ENCODE measurements at regions not wholly inside any gene's neighbourhood (a gene's known extent, or its start where the extent isn't known, plus 50 kb on each side); places are given as distances from the start of the nearest gene placed in this dataset.

DNA sequence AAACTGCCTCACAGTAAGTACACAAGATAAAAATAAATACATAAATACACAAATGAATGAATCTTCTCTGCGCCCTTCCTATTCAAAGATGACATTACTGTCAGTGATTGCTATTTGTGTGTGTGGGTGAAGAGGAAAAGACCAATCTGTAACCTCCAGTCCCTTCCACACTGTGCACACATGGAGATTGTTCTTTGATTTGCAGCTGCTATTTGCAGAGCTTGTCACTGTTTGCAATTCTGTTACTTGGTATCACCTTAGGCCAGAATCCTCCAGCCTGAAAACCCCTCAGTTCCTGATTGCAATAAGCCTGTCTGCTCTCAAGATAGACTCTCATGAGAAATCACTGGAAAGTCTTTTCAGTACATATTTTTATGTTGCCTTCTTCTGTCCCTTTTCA lies 1314.9 kb downstream of the PCDH9 start:
- no peaks in the 10 kb centered on the region for H3K9me3 ChIP-seq (ENCODE audit: control insufficient read depth in 1 of 2, low read length in 2 of 2)
- H3K27ac ChIP-seq (ENCODE audit: low read length): no peak overlapping the region
- no peaks in the 10 kb centered on the region for H3K36me3 ChIP-seq (ENCODE audit: control insufficient read depth in 1 of 2, insufficient read depth in 2 of 2, low read length in 2 of 2)
- no peaks in the 10 kb centered on the region for H3K4me1 ChIP-seq (ENCODE audit: control insufficient read depth in 1 of 2, insufficient read depth in 2 of 2, low read length in 2 of 2)
- no peaks in the 10 kb centered on the region for H3K27me3 ChIP-seq (ENCODE audit: low read depth, low read length)
- no peak overlapping the region for H3K4me3 ChIP-seq (ENCODE audit: low read depth in 1 of 2, low read length in 2 of 2)

DNA sequence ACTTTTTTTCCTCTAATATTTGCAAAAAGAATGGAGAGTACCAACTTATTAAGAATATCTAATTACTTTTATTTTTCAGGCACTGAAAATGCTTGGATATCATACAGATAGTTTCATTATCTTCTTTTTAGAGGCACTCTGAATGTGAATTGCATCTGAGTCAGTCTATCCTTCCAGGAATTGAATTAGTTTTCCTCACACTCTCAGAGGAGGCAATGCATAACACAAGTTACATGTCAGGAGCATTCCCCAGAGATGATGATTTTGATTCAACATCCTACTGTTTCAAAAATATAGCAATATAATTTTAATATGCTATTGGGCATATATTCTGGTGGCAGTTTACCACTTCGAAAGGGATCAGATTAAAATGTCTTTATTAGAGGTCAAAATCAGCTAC lies 1315.4 kb downstream of the PCDH9 start:
- Histone ChIP-seq H3K36me3 (ENCODE audit: control insufficient read depth in 1 of 2, insufficient read depth in 2 of 2, low read length in 2 of 2) (no peaks in the 10 kb centered on the region), H3K4me3 (ENCODE audit: low read depth in 1 of 2, low read length in 2 of 2) (no peak overlapping the region), H3K9me3 (ENCODE audit: control insufficient read depth in 1 of 2, low read length in 2 of 2) (no peaks in the 10 kb centered on the region), H3K4me1 (ENCODE audit: control insufficient read depth in 1 of 2, insufficient read depth in 2 of 2, low read length in 2 of 2) (no peaks in the 10 kb centered on the region), H3K27me3 (ENCODE audit: low read depth, low read length) (no peaks in the 10 kb centered on the region), H3K27ac (ENCODE audit: low read length) (no peak overlapping the region)

DNA sequence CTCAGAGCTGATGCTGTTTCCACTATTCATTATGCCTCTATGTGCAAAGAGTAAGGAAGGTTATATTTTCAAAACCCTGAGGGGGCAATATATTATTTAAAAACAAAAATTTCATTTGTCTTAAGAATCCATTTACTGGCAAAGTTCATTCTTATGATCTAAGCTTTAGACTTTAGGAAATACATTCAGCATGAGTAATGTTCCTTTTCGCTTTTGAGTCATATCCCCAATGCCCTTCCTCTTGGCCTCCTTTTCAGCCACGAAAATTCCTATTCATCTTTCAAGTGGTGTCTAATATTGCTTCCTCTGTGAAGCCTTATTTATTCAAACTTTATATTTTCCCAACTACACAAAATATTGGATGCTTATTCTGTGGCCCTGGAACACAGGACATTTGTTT lies 1317.0 kb downstream of the PCDH9 start:
- Histone ChIP-seq H3K9me3 (ENCODE audit: control insufficient read depth in 1 of 2, low read length in 2 of 2) (peaks cover 0 to 4% of the 10 kb centered on the region in 2 donors), H3K4me1 (ENCODE audit: control insufficient read depth in 1 of 2, insufficient read depth in 2 of 2, low read length in 2 of 2) (no peaks in the 10 kb centered on the region), H3K27me3 (ENCODE audit: low read depth, low read length) (no peaks in the 10 kb centered on the region), H3K4me3 (ENCODE audit: low read depth in 1 of 2, low read length in 2 of 2) (no peak overlapping the region), H3K36me3 (ENCODE audit: control insufficient read depth in 1 of 2, insufficient read depth in 2 of 2, low read length in 2 of 2) (no peaks in the 10 kb centered on the region), H3K27ac (ENCODE audit: low read length) (no peak overlapping the region)

DNA sequence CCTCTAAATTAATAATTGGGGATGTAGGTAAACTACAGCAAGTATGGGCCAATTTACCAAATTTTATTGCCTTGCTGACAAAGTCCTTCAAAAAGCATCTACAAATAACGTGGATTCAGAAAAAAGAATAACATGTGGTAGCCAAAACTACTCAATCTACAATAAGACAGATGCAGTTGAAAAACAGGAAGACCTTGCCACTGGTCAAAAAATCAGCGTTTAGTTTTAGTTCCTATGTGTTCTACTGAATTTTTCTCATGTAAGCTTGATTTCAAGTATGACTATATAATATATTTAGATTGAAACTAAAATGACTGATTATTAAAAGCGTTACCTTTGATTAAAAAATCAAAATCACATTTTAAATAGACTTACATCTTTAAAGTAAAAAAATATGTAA lies 1317.6 kb downstream of the PCDH9 start:
- no peak overlapping the region for H3K27ac ChIP-seq (ENCODE audit: low read length)
- no peak overlapping the region for H3K4me3 ChIP-seq (ENCODE audit: low read depth in 1 of 2, low read length in 2 of 2)
- H3K27me3 ChIP-seq (ENCODE audit: low read depth, low read length): no peaks in the 10 kb centered on the region
- H3K36me3 ChIP-seq (ENCODE audit: control insufficient read depth in 1 of 2, insufficient read depth in 2 of 2, low read length in 2 of 2): no peaks in the 10 kb centered on the region
- H3K4me1 ChIP-seq (ENCODE audit: control insufficient read depth in 1 of 2, insufficient read depth in 2 of 2, low read length in 2 of 2): no peaks in the 10 kb centered on the region
- peaks cover 0 to 4% of the 10 kb centered on the region in 2 donors for H3K9me3 ChIP-seq (ENCODE audit: control insufficient read depth in 1 of 2, low read length in 2 of 2)

DNA sequence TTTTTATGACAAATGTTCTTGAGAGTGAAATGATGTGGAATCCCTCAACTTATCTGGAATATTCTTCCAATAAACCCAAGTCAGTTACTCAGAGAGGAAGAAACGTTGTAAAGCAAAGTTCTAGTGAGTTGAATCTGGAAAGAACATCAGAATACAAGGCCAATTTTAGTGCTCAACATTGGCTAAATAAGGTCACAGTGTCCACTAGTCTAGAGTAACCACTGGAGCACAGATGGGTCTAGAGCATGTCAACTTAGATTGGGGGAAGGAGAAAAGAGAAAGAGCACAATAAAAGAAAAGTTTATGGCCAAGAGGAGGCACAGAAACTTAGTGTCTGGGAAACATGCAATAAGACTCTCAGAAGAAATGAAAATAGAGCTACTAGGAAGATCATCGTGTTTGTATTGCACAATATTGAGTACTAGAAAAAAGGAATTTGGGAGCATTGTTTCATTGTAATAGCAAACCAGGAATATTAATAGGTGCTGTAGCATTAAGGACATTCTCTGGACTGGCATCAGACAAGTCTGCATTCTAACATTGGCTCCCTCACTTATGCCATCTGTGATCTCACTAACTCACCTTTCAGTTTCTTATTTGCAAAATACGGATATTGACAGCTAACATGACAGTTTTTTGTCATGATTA lies 1318.5 kb downstream of the PCDH9 start:
- H3K27me3 ChIP-seq (ENCODE audit: low read depth, low read length): no peaks in the 10 kb centered on the region

DNA sequence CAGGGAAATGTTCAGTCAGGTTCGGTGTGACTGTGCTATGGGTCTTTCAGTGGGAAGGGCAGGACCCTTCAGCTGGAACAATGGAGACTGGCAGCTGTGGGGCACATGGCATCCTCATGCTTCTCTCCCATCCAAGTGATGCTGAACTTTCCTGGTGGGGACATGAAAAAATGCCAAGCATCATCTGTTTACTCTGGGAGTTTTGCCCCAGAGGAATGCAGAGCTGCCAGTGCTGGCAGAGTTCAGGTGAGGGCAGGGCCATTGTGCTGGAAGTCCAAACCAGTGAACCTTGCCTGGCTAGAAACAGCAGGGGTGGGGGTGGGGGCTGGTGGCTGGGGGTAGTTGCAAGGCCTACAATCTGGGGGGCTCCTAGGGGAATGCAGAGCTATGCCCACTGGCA lies 1320.6 kb downstream of the PCDH9 start:
- H3K9me3 ChIP-seq (ENCODE audit: control insufficient read depth in 1 of 2, low read length in 2 of 2): peaks cover 0 to 4% of the 10 kb centered on the region in 2 donors
- no peak overlapping the region for H3K27ac ChIP-seq (ENCODE audit: low read length)
- H3K4me3 ChIP-seq (ENCODE audit: low read depth in 1 of 2, low read length in 2 of 2): no peak overlapping the region
- H3K36me3 ChIP-seq (ENCODE audit: control insufficient read depth in 1 of 2, insufficient read depth in 2 of 2, low read length in 2 of 2): no peaks in the 10 kb centered on the region
- H3K4me1 ChIP-seq (ENCODE audit: control insufficient read depth in 1 of 2, insufficient read depth in 2 of 2, low read length in 2 of 2): no peaks in the 10 kb centered on the region
- no peaks in the 10 kb centered on the region for H3K27me3 ChIP-seq (ENCODE audit: low read depth, low read length)

More for the DNA sequence above, 1318.5 kb downstream of the PCDH9 start:
- Histone ChIP-seq H3K27ac (ENCODE audit: low read length) (no peak overlapping the region), H3K36me3 (ENCODE audit: control insufficient read depth in 1 of 2, insufficient read depth in 2 of 2, low read length in 2 of 2) (no peaks in the 10 kb centered on the region), H3K4me3 (ENCODE audit: low read depth in 1 of 2, low read length in 2 of 2) (no peak overlapping the region), H3K9me3 (ENCODE audit: control insufficient read depth in 1 of 2, low read length in 2 of 2) (peaks cover 0 to 4% of the 10 kb centered on the region in 2 donors), H3K4me1 (ENCODE audit: control insufficient read depth in 1 of 2, insufficient read depth in 2 of 2, low read length in 2 of 2) (no peaks in the 10 kb centered on the region)

DNA sequence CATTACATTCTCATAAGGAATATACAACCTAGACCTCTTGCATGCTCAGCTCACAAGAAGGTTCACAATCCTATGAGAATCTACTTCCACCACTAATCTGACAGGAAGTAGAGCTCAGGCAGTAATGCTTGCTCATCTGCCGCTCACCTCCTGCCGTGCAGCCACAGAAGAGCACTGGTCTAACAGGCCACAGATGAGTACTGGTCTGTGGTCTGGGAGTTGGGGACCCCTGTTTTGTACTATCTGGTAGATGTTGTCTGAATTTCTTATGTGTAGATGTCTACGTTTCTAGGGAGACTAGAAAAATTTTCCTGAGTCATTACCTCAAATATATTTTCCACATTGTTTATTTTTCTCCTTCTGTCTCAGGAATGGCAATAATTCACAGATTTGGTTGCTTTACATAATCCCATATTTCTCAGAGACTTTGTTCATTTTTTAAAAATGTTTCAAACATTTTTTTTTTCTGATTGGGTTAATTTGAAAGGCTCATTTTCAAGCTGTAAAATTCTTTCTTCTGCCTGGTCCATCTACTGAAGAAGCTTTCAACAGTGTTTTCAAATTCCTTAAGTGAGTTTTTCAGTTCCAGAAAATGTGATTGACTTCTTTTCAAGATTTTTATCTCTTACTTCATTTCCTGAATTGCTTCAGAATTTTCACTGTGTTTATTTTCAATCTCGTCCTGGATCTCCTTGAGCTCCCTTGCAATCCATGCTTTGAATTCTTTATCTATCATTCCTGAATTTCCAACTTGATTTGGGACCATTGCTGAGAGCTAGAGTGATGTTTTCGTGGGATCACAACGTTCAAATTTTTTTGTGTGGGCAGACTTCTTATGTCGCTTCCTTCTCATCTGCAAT lies 1322.2 kb downstream of the PCDH9 start:
- H3K27ac ChIP-seq (ENCODE audit: low read length): no peak overlapping the region
- H3K27me3 ChIP-seq (ENCODE audit: low read depth, low read length): no peaks in the 10 kb centered on the region
- H3K4me1 ChIP-seq (ENCODE audit: control insufficient read depth in 1 of 2, insufficient read depth in 2 of 2, low read length in 2 of 2): no peaks in the 10 kb centered on the region
- H3K9me3 ChIP-seq (ENCODE audit: control insufficient read depth in 1 of 2, low read length in 2 of 2): peaks cover 0 to 4% of the 10 kb centered on the region in 2 donors
- no peaks in the 10 kb centered on the region for H3K36me3 ChIP-seq (ENCODE audit: control insufficient read depth in 1 of 2, insufficient read depth in 2 of 2, low read length in 2 of 2)
- H3K4me3 ChIP-seq (ENCODE audit: low read depth in 1 of 2, low read length in 2 of 2): no peak overlapping the region

DNA sequence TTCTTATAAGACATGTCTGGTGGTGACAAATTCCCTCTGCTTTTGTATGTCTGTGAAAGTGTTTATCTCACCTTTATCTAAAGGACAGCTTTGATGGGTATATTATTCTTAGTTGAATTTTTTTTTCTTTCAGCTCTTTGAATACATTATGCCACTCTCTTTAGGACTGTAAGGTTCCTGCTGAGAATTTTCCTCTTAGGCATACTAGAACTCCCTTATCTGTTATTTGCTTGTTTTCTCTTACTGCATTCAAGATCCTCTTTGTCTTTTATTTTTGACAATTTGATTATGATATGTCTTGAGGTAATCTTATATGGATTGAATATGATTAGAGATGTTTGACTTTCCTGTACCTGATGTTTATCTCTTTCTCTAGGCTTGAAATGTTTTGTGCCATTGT lies 1328.4 kb downstream of the PCDH9 start:
- Histone ChIP-seq H3K36me3 (ENCODE audit: control insufficient read depth in 1 of 2, insufficient read depth in 2 of 2, low read length in 2 of 2) (no peaks in the 10 kb centered on the region), H3K4me3 (ENCODE audit: low read depth in 1 of 2, low read length in 2 of 2) (no peak overlapping the region), H3K4me1 (ENCODE audit: control insufficient read depth in 1 of 2, insufficient read depth in 2 of 2, low read length in 2 of 2) (no peaks in the 10 kb centered on the region), H3K9me3 (ENCODE audit: control insufficient read depth in 1 of 2, low read length in 2 of 2) (no peaks in the 10 kb centered on the region), H3K27me3 (ENCODE audit: low read depth, low read length) (no peaks in the 10 kb centered on the region), H3K27ac (ENCODE audit: low read length) (no peak overlapping the region)

DNA sequence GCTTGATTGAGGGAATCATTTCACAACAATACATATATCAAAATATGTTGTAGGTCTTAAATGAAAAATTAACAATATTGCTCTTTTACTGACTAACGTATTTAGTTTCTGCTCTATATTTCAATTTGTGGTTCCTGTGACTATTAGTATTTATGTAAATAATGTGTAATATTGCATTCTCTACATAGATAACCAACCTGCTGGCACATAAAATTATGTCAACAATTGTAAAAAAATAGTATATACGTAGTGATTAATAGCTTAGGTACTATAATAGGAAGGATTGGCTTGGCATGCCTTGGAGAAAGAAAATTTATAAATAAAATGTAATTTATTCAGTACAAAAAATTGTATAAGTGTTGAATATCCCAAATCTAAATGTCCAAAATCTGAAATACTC lies 1336.1 kb downstream of the PCDH9 start:
- Histone ChIP-seq H3K4me3 (ENCODE audit: low read depth in 1 of 2, low read length in 2 of 2) (no peak overlapping the region), H3K9me3 (ENCODE audit: control insufficient read depth in 1 of 2, low read length in 2 of 2) (no peaks in the 10 kb centered on the region), H3K27me3 (ENCODE audit: low read depth, low read length) (no peaks in the 10 kb centered on the region), H3K4me1 (ENCODE audit: control insufficient read depth in 1 of 2, insufficient read depth in 2 of 2, low read length in 2 of 2) (no peaks in the 10 kb centered on the region), H3K27ac (ENCODE audit: low read length) (no peak overlapping the region), H3K36me3 (ENCODE audit: control insufficient read depth in 1 of 2, insufficient read depth in 2 of 2, low read length in 2 of 2) (no peaks in the 10 kb centered on the region)

DNA sequence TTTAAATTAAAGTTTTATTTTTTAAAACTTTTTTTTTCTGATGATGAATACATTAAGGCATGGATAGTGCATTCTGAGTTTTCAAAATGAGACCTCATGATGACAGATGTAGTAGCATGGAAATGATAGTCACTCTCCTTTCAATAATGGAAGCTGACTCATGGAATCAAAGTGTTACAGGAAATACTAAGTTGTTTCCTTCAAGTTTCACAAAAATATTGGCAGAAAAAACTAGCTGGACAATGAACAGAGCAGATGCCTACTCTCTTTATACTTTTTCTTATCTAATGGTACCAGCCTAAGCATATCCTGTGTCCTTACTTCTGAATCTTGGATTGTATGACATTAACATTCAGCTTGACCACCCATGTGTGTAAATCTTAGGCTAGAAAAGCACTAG lies 1337.3 kb downstream of the PCDH9 start:
- Histone ChIP-seq H3K36me3 (ENCODE audit: control insufficient read depth in 1 of 2, insufficient read depth in 2 of 2, low read length in 2 of 2) (no peaks in the 10 kb centered on the region), H3K27me3 (ENCODE audit: low read depth, low read length) (no peaks in the 10 kb centered on the region), H3K4me1 (ENCODE audit: control insufficient read depth in 1 of 2, insufficient read depth in 2 of 2, low read length in 2 of 2) (no peaks in the 10 kb centered on the region), H3K9me3 (ENCODE audit: control insufficient read depth in 1 of 2, low read length in 2 of 2) (no peaks in the 10 kb centered on the region), H3K27ac (ENCODE audit: low read length) (no peak overlapping the region), H3K4me3 (ENCODE audit: low read depth in 1 of 2, low read length in 2 of 2) (no peak overlapping the region)

DNA sequence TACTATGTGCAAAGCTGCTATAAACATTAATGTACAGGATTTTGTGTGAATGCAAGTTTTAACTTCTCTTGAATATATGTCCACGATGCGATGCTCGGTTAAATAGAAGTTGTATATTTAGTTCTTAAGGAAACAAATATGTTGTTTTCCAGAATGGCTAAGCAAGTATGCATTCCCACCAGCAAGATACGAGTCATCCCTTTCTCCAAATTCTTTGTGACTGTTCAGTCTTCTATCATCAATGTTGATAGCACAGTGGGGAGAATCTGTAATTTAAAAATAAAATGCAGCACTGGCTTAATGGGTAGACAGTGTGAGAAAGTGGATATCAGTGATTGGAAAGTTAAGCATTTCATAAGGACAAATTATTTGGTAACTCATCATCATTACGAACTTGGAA lies 1340.8 kb downstream of the PCDH9 start:
- Histone ChIP-seq H3K4me1 (ENCODE audit: control insufficient read depth in 1 of 2, insufficient read depth in 2 of 2, low read length in 2 of 2) (no peaks in the 10 kb centered on the region), H3K36me3 (ENCODE audit: control insufficient read depth in 1 of 2, insufficient read depth in 2 of 2, low read length in 2 of 2) (no peaks in the 10 kb centered on the region), H3K27ac (ENCODE audit: low read length) (no peak overlapping the region), H3K4me3 (ENCODE audit: low read depth in 1 of 2, low read length in 2 of 2) (no peak overlapping the region), H3K9me3 (ENCODE audit: control insufficient read depth in 1 of 2, low read length in 2 of 2) (no peaks in the 10 kb centered on the region), H3K27me3 (ENCODE audit: low read depth, low read length) (no peaks in the 10 kb centered on the region)

All from muscle layer of duodenum (tissue), 2 donors.